ENCODE measurements at regions not wholly inside any gene's neighbourhood (a gene's known extent, or its start where the extent isn't known, plus 50 kb on each side); places are given as distances from the start of the nearest gene placed in this dataset.

DNA sequence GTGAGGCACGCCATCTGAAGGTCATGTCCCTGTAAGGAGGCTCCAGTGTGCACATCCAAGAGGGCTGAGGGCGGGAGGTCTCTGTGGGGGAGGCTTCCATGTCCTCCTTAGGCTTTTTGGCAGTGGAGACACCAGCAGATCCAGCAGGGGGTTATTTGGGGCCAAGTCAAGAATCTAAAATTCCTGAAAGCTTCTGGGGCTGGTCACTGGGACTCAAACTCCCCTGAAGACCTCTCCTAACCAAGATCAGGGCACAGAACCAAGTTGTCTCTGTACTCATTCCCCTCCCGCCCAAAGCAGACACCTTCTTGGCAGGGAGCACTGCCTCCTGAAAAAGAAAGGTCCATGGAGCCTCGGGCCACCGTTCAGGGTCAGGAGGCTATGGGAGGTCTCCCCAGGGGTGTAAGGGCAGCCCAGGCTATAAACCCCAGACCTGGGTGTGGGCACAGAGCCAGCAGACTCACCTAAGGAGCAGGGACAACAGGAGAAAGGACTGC, 127.4 kb upstream of the ADRA1B start:
- Mint-ChIP-seq H3K36me3 (ENCODE audit: insufficient read depth) (no peaks in the 10 kb centered on the region), H3K27ac (no peak overlapping the region), H3K4me1 (ENCODE audit: low read depth) (no peaks in the 10 kb centered on the region), H3K9me3 (ENCODE audit: low read depth) (no peaks in the 10 kb centered on the region), H3K27me3 (peaks cover 6% of the 10 kb centered on the region), H3K4me3 (ENCODE audit: low read depth) (no peak overlapping the region)
- no peak for DNase-seq (ENCODE audit: low spot score, unreplicated experiment)
- TF ChIP-seq, protein P1, sequence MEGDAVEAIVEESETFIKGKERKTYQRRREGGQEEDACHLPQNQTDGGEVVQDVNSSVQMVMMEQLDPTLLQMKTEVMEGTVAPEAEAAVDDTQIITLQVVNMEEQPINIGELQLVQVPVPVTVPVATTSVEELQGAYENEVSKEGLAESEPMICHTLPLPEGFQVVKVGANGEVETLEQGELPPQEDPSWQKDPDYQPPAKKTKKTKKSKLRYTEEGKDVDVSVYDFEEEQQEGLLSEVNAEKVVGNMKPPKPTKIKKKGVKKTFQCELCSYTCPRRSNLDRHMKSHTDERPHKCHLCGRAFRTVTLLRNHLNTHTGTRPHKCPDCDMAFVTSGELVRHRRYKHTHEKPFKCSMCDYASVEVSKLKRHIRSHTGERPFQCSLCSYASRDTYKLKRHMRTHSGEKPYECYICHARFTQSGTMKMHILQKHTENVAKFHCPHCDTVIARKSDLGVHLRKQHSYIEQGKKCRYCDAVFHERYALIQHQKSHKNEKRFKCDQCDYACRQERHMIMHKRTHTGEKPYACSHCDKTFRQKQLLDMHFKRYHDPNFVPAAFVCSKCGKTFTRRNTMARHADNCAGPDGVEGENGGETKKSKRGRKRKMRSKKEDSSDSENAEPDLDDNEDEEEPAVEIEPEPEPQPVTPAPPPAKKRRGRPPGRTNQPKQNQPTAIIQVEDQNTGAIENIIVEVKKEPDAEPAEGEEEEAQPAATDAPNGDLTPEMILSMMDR (IDR thresholded peaks at IDR 0.05; ENCODE audit: unreplicated experiment): no peak

DNA sequence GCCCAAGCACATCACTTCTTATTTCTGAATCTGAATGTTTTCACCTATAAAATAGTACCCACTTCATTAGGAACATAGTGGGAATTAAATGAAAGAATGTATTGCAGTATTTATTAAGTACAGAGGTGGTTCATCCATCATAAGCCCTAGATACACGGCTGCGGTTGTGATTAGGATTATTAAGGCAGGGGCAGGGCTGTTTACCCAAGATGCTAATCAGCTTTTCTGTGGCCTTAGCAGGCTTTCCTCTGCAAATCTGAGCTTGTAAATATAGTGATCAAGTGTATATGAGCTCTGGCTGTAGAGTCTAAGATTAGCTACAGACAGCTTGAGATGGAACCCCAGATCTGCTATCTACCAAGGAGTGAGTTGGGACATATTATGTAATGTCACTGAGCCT, 124.1 kb upstream of the ADRA1B start:
- no peak for DNase-seq (ENCODE audit: low spot score, unreplicated experiment)
- TF ChIP-seq, protein P1 (IDR thresholded peaks at IDR 0.05; ENCODE audit: unreplicated experiment): no peak
- Mint-ChIP-seq H3K4me1 (ENCODE audit: low read depth) (no peaks in the 10 kb centered on the region), H3K9me3 (ENCODE audit: low read depth) (no peaks in the 10 kb centered on the region), H3K4me3 (ENCODE audit: low read depth) (no peak overlapping the region), H3K27me3 (peaks cover 6% of the 10 kb centered on the region), H3K27ac (no peak overlapping the region), H3K36me3 (ENCODE audit: insufficient read depth) (no peaks in the 10 kb centered on the region)

DNA sequence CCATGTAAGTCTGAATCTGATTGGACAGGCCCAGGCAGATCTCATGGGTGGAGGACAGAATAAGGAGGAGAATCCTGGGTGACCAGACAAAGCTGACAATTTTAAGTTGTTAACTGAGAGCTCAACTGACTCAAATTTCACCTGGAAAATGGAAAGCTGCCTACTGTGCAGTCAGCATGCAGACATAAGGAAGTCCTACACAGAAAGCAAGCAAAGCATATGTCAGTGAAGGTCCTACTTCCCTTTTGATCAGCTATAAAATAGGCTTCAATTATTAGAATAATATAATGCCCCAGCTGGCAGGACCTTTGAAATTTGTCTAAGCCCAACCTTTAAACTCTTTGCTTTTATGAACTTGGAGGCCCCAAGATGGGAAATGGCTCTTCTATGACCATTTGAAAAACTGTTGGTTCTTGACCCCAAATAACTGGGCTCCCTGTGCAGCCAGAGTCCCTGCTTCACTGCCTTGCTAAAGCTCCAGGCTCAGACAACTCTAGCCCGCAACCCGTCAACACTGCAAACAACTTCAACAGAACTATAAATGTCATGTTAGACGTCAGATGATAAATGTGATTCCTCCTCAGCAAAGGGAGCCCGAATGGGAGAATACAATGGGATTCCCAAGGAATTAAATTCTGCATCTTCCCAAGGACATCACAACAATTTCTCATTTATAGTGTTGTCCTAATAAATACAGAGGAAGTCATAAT, 118.9 kb upstream of the ADRA1B start:
- H3K27ac Mint-ChIP-seq: no peak overlapping the region
- H3K9me3 Mint-ChIP-seq (ENCODE audit: low read depth): peaks cover 3% of the 10 kb centered on the region
- TF ChIP-seq, protein P1 (IDR thresholded peaks at IDR 0.05; ENCODE audit: unreplicated experiment): no peak
- no peak for DNase-seq (ENCODE audit: low spot score, unreplicated experiment)
- no peaks in the 10 kb centered on the region for H3K36me3 Mint-ChIP-seq (ENCODE audit: insufficient read depth)
- no peaks in the 10 kb centered on the region for H3K27me3 Mint-ChIP-seq
- H3K4me3 Mint-ChIP-seq (ENCODE audit: low read depth): no peak overlapping the region
- H3K4me1 Mint-ChIP-seq (ENCODE audit: low read depth): no peaks in the 10 kb centered on the region

DNA sequence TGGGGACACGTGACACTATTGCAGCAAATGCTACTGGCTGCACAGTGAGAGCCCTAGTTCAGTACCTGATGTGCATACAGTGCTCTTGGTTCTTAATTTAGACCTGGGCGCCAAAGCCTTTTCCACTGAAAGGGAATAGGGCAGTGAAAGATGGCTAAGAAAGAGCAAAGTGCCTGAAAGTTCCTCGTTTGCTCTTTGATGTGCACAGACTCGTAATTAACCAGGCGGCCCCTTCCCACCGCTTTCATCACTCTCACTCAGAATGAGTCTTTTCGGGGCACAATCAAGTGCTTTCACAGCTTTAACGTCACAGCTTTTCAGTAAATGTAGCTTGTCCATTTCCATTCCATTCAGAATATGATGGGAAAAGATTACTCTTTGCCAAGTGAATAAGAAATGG, 116.6 kb upstream of the ADRA1B start:
- Mint-ChIP-seq H3K9me3 (ENCODE audit: low read depth) (peaks cover 3% of the 10 kb centered on the region), H3K4me1 (ENCODE audit: low read depth) (no peaks in the 10 kb centered on the region), H3K27ac (no peak overlapping the region), H3K36me3 (ENCODE audit: insufficient read depth) (no peaks in the 10 kb centered on the region), H3K27me3 (no peaks in the 10 kb centered on the region), H3K4me3 (ENCODE audit: low read depth) (no peak overlapping the region)
- DNase-seq (ENCODE audit: low spot score, unreplicated experiment): no peak
- TF ChIP-seq, protein P1 (IDR thresholded peaks at IDR 0.05; ENCODE audit: unreplicated experiment): no peak

DNA sequence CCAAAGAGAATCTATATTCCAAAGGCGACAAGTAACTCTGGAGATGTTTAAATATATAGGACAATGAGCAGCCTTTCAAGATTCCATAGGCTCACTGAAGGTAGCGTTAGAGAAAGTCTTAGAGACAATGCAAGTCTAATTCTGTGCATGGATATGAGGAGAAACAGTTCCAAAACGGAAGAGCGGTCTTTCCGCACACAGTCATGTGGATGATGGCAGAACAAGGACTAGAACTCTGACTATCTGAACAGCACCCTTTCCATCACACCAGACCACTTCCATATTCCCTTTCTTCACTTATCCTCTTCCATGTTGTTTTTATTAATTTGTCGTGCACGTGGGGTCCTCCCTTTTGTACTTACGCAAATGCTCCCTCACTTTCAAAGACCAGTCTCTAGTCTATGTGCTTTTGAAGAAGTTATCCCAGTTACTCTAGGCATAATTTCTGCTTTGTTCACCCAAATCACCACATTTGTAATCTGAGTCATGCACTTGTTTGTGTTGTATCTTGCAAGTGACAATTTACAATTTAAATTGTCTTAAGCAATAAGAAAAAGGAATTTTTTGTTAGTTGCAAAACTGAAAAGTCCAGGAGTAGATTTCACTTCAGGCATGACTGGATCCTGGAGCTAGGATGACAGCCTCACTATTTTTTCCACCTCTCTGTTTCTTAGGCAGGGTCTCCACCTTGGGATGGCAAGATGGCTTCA, 116.0 kb upstream of the ADRA1B start:
- H3K9me3 Mint-ChIP-seq (ENCODE audit: low read depth): peaks cover 7% of the 10 kb centered on the region
- H3K27me3 Mint-ChIP-seq: no peaks in the 10 kb centered on the region
- H3K4me1 Mint-ChIP-seq (ENCODE audit: low read depth): no peaks in the 10 kb centered on the region
- H3K27ac Mint-ChIP-seq: no peak overlapping the region
- DNase-seq (ENCODE audit: low spot score, unreplicated experiment): no peak
- H3K36me3 Mint-ChIP-seq (ENCODE audit: insufficient read depth): no peaks in the 10 kb centered on the region
- TF ChIP-seq, protein P1 (IDR thresholded peaks at IDR 0.05; ENCODE audit: unreplicated experiment): no peak
- H3K4me3 Mint-ChIP-seq (ENCODE audit: low read depth): no peak overlapping the region
